ENCODE measurements at regions not wholly inside any gene's neighbourhood (a gene's known extent, or its start where the extent isn't known, plus 50 kb on each side); places are given as distances from the start of the nearest gene placed in this dataset.

DNA sequence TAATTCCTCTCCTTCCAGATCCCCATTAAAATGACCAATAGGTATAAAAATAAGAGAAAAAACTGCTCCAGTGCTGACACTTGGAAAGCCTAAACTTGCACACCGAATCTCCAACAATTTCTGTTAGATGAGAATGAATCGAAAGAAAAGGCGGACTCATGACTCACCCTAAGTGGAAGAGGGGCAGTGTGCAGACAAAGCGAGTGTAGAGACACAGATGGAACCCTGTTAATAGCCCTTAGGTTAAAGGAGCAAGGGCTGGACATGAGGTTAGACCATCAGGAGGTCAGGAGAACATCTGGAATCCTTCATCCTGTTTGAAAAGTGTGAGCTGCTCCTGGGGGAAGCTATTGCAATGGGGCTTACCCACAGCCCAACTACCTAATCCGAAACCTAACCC lies 103.4 kb upstream of the GLI3 start:
- Histone ChIP-seq H3K27ac (no peak overlapping the region), H3K27me3 (no peaks in the 10 kb centered on the region), H3K9me3 (no peaks in the 10 kb centered on the region), H3K36me3 (no peaks in the 10 kb centered on the region), H3K4me1 (no peaks in the 10 kb centered on the region), H3K4me3 (no peak overlapping the region)
- no peak for TF ChIP-seq CTCF (IDR thresholded peaks at IDR 0.05)
- no peak for TF ChIP-seq POLR2AphosphoS5 (IDR thresholded peaks at IDR 0.05)
- no peak for TF ChIP-seq EP300 (IDR thresholded peaks at IDR 0.05)
- TF ChIP-seq POLR2A (IDR thresholded peaks at IDR 0.05), result no peak
- WGBS, result 91% methylated on average over 5 of the region's 5 CpGs
- DNase-seq (ENCODE audit: low spot score in 2 of 2), result no peak

DNA sequence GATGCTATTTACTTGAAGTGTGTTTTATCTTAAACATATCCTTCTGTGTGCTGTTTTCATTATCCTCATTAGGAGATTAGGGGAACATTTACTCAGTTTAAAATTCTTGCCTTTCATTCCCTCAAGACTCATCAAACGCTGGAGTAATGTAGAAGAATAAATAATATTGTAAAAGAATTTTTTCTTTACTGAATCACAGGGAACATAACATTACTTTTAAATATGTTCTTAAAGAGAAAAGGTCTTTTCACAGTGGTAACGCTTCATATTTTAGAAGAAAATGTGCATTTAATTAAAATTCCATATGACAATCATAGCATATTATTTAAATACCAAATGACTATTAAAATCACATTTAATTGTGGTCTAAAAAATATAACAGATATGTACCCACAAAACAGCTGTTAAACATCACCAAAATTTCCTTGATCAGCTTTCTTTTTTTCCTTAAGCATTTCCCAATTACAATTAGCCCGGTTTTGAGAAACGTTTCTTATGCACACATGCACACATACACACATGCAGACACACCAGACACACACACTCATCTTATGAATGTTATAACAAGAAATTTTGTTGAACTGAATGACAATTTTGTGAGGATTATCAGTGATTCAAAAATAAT lies 102.0 kb upstream of the GLI3 start:
- TF ChIP-seq EP300 (IDR thresholded peaks at IDR 0.05) (no peak), POLR2A (IDR thresholded peaks at IDR 0.05) (no peak), CTCF (IDR thresholded peaks at IDR 0.05) (no peak), POLR2AphosphoS5 (IDR thresholded peaks at IDR 0.05) (no peak)
- Histone ChIP-seq H3K27ac (no peak overlapping the region), H3K27me3 (no peaks in the 10 kb centered on the region), H3K4me1 (no peaks in the 10 kb centered on the region), H3K9me3 (no peaks in the 10 kb centered on the region), H3K4me3 (no peak overlapping the region), H3K36me3 (no peaks in the 10 kb centered on the region)
- WGBS, result 53% methylated on average over 4 of the region's 4 CpGs
- no peak for DNase-seq (ENCODE audit: low spot score in 2 of 2)

DNA sequence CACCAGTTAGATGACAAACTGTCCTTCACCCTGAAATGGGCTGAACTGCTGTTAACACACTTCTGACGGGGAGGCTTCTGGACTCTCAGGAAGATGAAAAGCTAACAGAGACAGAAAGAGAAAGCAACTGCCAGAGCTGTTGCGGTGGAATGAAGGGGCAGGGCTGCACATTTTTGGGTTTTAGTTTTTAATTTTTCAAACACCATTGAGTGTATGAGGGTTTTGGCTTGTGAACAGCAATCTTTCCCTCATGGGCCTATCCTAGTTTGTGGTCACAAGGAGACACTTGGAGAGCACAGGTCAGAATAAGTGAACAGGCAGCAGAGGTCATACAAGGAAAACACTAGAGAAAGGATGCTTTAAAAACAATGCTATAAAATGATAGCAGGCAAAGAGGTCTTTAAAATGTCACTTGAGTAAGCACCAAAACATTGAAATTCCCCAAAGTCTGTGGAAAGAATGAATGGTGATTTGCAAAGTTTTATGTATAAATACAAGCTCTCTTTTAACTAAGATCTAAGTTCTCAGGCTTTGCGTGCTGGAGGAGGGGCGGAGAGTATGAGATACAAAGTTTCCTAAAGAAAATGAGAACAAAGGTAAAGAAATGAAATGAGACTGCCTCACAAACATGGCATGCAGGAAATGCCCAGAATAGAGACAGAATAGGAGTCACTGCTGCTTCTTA lies 101.4 kb upstream of the GLI3 start:
- Histone ChIP-seq H3K27me3 (no peaks in the 10 kb centered on the region), H3K36me3 (no peaks in the 10 kb centered on the region), H3K4me3 (no peak overlapping the region), H3K27ac (no peak overlapping the region), H3K4me1 (no peaks in the 10 kb centered on the region), H3K9me3 (no peaks in the 10 kb centered on the region)
- DNase-seq (ENCODE audit: low spot score in 2 of 2), result no peak
- TF ChIP-seq EP300 (IDR thresholded peaks at IDR 0.05), result no peak
- no peak for TF ChIP-seq POLR2A (IDR thresholded peaks at IDR 0.05)
- no peak for TF ChIP-seq CTCF (IDR thresholded peaks at IDR 0.05)
- TF ChIP-seq POLR2AphosphoS5 (IDR thresholded peaks at IDR 0.05), result no peak
- 56% methylated on average over 4 of the region's 4 CpGs for WGBS

GRCh38 chr7:42337225-42337905 lies 100.4 kb upstream of the GLI3 start:
- TF ChIP-seq POLR2AphosphoS5 (IDR thresholded peaks at IDR 0.05) (no peak), EP300 (IDR thresholded peaks at IDR 0.05) (no peak), CTCF (IDR thresholded peaks at IDR 0.05) (no peak), POLR2A (IDR thresholded peaks at IDR 0.05) (no peak)
- H3K27ac ChIP-seq, result no peak overlapping the region
- no peak for DNase-seq (ENCODE audit: low spot score in 2 of 2)
- no peaks in the 10 kb centered on the region for H3K4me1 ChIP-seq
- peaks cover 7% of the 10 kb centered on the region for H3K9me3 ChIP-seq
- no peak overlapping the region for H3K4me3 ChIP-seq
- 91% methylated on average over 13 of the region's 13 CpGs for WGBS
- H3K27me3 ChIP-seq, result no peaks in the 10 kb centered on the region
- no peaks in the 10 kb centered on the region for H3K36me3 ChIP-seq

DNA sequence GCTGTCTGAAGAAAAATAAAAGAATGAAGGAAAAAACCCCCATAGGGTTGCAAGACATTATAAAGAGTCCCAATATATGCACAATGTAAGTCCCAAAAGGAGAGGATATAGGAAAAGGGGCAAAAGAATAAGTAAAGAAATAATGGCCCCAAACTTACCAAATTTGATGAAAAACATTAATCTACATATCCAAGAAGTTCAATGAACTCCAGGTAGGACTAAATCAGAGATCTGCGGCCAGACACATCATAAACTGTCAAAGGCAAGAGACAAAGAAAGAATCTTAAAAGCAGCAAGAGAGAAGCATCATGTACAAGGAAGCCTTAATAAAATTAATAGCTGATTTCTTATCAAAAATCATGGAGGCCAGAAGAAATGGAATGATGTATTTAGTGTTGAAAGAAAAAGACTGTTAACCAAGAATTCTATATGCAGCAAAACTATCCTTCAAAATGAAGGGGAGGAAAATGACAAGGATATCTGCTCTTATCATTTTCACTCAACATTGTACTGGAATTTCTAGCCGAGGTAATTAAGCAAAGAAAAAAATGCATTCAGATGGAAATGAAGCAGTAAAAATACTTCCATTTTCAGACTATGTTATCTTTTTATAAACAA lies 95.7 kb upstream of the GLI3 start:
- Histone ChIP-seq H3K27ac (no peak overlapping the region), H3K27me3 (no peaks in the 10 kb centered on the region), H3K9me3 (peaks cover 7% of the 10 kb centered on the region), H3K4me3 (no peak overlapping the region), H3K36me3 (no peaks in the 10 kb centered on the region), H3K4me1 (no peaks in the 10 kb centered on the region)
- TF ChIP-seq CTCF (IDR thresholded peaks at IDR 0.05) (no peak), POLR2A (IDR thresholded peaks at IDR 0.05) (no peak), EP300 (IDR thresholded peaks at IDR 0.05) (no peak), POLR2AphosphoS5 (IDR thresholded peaks at IDR 0.05) (no peak)
- 96% methylated on average over 2 of the region's 2 CpGs for WGBS
- DNase-seq (ENCODE audit: low spot score in 2 of 2), result no peak

Data from suprapubic skin (tissue), 4 donors.